ENCODE measurements at regions not wholly inside any gene's neighbourhood (a gene's known extent, or its start where the extent isn't known, plus 50 kb on each side); places are given as distances from the start of the nearest gene placed in this dataset.

DNA sequence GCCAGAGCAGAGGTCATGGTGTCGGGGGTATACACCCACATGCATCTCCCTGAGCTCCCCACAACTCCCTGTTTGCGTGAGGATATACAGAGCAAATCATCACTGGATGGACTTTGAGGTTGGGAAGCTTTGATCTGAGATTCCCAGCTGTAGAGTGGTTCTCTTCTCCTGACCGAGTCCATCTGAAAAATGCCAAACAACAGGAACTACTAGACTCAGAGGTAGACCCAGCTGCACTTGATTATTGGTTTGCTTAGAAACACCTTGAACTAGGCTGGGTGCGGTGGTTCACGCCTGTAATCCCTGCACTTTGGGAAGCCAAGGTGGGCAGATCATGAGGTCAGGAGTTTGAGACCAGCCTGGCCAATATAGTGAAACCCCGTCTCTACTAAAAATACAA, 125.0 kb downstream of the UNC5CL start:
- no peak for TF ChIP-seq POLR2A (IDR thresholded peaks at IDR 0.05)
- TF ChIP-seq, protein P1, sequence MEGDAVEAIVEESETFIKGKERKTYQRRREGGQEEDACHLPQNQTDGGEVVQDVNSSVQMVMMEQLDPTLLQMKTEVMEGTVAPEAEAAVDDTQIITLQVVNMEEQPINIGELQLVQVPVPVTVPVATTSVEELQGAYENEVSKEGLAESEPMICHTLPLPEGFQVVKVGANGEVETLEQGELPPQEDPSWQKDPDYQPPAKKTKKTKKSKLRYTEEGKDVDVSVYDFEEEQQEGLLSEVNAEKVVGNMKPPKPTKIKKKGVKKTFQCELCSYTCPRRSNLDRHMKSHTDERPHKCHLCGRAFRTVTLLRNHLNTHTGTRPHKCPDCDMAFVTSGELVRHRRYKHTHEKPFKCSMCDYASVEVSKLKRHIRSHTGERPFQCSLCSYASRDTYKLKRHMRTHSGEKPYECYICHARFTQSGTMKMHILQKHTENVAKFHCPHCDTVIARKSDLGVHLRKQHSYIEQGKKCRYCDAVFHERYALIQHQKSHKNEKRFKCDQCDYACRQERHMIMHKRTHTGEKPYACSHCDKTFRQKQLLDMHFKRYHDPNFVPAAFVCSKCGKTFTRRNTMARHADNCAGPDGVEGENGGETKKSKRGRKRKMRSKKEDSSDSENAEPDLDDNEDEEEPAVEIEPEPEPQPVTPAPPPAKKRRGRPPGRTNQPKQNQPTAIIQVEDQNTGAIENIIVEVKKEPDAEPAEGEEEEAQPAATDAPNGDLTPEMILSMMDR (IDR thresholded peaks at IDR 0.05) = no peak
